Osteocyte (in vitro differentiated cells): ENCODE measurements at regions not wholly inside any gene's neighbourhood (a gene's known extent, or its start where the extent isn't known, plus 50 kb on each side); places are given as distances from the start of the nearest gene placed in this dataset.

Experiments
- DNase-seq: peaks from one replicate; pipeline ENCODE4 v3.0.0; 2021; ENCODE audit warnings: mixed read lengths; ENCODE audit not compliant: unreplicated experiment; ENCODE audit errors: extremely low spot score
- H3K27ac Mint-ChIP-seq: one replicate; pipeline ENCODE4 v1.8.0; 2021; ENCODE audit warnings: mild to moderate bottlenecking, mixed read lengths; ENCODE audit not compliant: unreplicated experiment
- H3K27me3 Mint-ChIP-seq: one replicate; pipeline ENCODE4 v1.8.0; 2021; ENCODE audit warnings: mixed read lengths; ENCODE audit not compliant: unreplicated experiment
- H3K36me3 Mint-ChIP-seq: one replicate; pipeline ENCODE4 v1.8.0; 2021; ENCODE audit warnings: mixed read lengths; ENCODE audit not compliant: unreplicated experiment
- H3K4me1 Mint-ChIP-seq: one replicate; pipeline ENCODE4 v1.8.0; 2021; ENCODE audit warnings: mixed read lengths; ENCODE audit not compliant: unreplicated experiment
- H3K4me3 Mint-ChIP-seq: one replicate; pipeline ENCODE4 v1.8.0; 2021; ENCODE audit warnings: mild to moderate bottlenecking, moderate library complexity, mixed read lengths; ENCODE audit not compliant: unreplicated experiment
- H3K9me3 Mint-ChIP-seq: one replicate; pipeline ENCODE4 v1.8.0; 2021; ENCODE audit warnings: mixed read lengths; ENCODE audit not compliant: unreplicated experiment
- CTCF ChIP-seq: fragments of 200-600 bp; sonication (generic); IDR thresholded peaks from 2 replicates; pipeline ENCODE4 v1.5.0; 2021; ENCODE audit warnings: antibody characterized with exemption, mild to moderate bottlenecking, moderate library complexity

DNA sequence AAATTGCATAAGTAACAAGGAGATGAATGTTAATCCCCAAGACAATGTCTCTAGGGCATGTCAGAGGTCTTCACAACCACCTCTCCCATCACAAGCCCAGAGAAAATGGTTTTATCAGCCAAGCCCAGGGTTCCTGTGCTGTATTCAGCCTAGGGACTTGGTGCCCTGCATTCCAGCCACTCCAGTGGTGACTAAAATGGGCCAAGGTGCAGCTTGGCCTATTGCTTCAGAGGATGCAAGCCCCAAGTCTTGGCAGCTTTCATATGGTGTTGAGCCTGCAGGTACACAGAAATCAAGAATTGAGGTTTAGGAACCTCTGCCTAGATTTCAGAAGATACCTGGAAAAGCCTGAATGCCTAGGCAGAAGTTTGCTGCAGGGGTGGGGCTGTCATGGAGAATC is 1118.6 kb downstream of the PLA2G4A start:
- H3K27me3 Mint-ChIP-seq, result no peaks in the 10 kb centered on the region
- no peak for TF ChIP-seq CTCF
- DNase-seq, result no peak
- H3K36me3 Mint-ChIP-seq, result peaks cover 5% of the 10 kb centered on the region
- H3K27ac Mint-ChIP-seq, result no peak overlapping the region
- no peaks in the 10 kb centered on the region for H3K4me1 Mint-ChIP-seq
- H3K4me3 Mint-ChIP-seq, result no peak overlapping the region
- H3K9me3 Mint-ChIP-seq, result peaks cover 33% of the 10 kb centered on the region

DNA sequence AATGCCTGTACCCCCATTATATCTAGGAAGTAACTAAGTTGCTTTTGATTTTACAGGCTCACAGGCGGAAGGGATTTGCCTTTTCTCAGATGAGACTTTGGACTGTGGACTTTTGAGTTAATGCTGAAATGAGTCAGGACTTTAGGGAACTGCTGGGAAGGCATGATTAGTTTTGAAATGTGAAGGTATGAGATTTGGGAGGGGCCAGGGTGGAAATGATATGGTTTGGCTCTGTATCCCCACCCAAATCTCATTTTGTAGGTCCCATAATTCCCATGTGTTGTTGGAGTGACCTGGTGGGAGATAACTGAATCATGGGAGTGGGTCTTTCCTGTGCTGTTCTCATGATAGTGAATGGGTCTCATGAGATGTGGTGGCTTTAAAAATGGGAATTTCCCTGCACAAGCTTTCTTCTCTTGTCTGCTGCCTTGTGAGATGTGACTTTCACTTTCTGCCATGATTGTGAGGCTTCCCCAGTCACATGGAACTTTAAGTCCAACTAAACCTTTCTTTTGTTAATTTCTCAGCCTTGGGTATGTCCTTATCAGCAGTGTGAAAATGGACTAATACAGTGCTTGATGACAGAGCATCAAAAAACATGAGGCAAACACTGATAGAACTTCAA is 1119.5 kb downstream of the PLA2G4A start:
- peaks cover 38% of the 10 kb centered on the region for H3K9me3 Mint-ChIP-seq
- DNase-seq, result no peak
- TF ChIP-seq CTCF, result no peak
- H3K36me3 Mint-ChIP-seq, result peaks cover 5% of the 10 kb centered on the region
- no peak overlapping the region for H3K27ac Mint-ChIP-seq
- no peaks in the 10 kb centered on the region for H3K4me1 Mint-ChIP-seq
- no peaks in the 10 kb centered on the region for H3K27me3 Mint-ChIP-seq
- no peak overlapping the region for H3K4me3 Mint-ChIP-seq

DNA sequence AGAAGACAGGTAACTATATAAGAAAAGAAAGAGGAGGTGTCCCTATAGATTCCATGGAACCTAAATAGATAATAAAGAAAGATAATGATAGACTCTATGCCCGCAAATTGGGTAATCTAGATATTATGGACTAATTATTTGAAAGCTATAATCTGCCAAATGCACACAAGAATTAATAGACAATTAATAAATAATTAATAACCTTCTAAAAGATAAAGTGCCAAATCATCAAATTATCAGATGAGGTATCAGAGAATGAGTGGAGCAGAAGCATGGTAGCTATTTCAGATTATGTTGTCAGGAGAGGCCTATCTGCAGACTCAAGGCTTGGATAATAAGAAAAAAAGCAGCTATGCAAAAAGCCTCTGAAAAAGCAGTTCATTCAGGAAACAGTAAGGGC is 1120.8 kb downstream of the PLA2G4A start:
- TF ChIP-seq CTCF, result no peak

GRCh38 chr1:187951817-187952216 is 1123.1 kb downstream of the PLA2G4A start:
- H3K27me3 Mint-ChIP-seq, result no peaks in the 10 kb centered on the region
- no peak overlapping the region for H3K4me3 Mint-ChIP-seq
- H3K9me3 Mint-ChIP-seq, result peaks cover 22% of the 10 kb centered on the region
- no peak for TF ChIP-seq CTCF
- H3K4me1 Mint-ChIP-seq, result no peaks in the 10 kb centered on the region
- DNase-seq, result no peak
- no peak overlapping the region for H3K27ac Mint-ChIP-seq
- H3K36me3 Mint-ChIP-seq, result peaks cover 5% of the 10 kb centered on the region

More for the DNA sequence above, 1120.8 kb downstream of the PLA2G4A start:
- H3K9me3 Mint-ChIP-seq, result peaks cover 33% of the 10 kb centered on the region
- no peak for DNase-seq
- H3K27ac Mint-ChIP-seq, result no peak overlapping the region
- no peaks in the 10 kb centered on the region for H3K27me3 Mint-ChIP-seq
- peaks cover 5% of the 10 kb centered on the region for H3K36me3 Mint-ChIP-seq
- no peak overlapping the region for H3K4me3 Mint-ChIP-seq
- no peaks in the 10 kb centered on the region for H3K4me1 Mint-ChIP-seq

DNA sequence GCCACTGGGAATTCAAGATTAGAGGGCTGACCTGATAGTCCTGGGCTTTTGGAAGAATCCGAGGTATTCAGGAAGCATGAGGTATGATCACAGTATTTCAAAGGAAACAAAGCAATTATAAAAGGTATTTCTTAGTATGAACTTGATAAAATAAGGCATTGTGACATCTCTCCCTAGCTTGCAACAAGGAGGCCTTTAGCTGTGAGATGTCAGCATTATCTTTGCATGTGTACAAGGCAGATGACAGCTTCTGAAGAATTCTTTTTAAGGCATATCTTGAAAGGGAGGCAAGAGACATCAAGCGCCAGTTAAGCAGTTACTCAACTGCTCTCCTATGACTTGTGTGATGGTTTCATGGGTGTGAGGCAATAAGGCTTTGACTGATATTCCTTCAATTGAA is 1123.7 kb downstream of the PLA2G4A start:
- DNase-seq, result no peak
- H3K36me3 Mint-ChIP-seq, result peaks cover 5% of the 10 kb centered on the region
- no peaks in the 10 kb centered on the region for H3K4me1 Mint-ChIP-seq
- peaks cover 18% of the 10 kb centered on the region for H3K9me3 Mint-ChIP-seq
- TF ChIP-seq CTCF, result no peak
- H3K27ac Mint-ChIP-seq, result no peak overlapping the region
- no peaks in the 10 kb centered on the region for H3K27me3 Mint-ChIP-seq
- H3K4me3 Mint-ChIP-seq, result no peak overlapping the region
